Cardiac fibroblast (primary cell): ENCODE measurements at regions not wholly inside any gene's neighbourhood (a gene's known extent, or its start where the extent isn't known, plus 50 kb on each side); places are given as distances from the start of the nearest gene placed in this dataset.

ENCODE experiments used
- DNase-seq, 2 donors: peaks; one replicate each; pipeline versions ENCODE4 v3.0.0 to v3.0.0-alpha.2; 2010; ENCODE audit warnings: low read depth in 2 of 2
- H3K4me3 ChIP-seq, 2 donors: replicated peaks in 1 of 2; 1 replicate in 1 of 2; 2 replicates in 1 of 2; pipeline ENCODE4 v1.5.1; 2011; ENCODE audit warnings: low read depth in 2 of 2, low read length in 2 of 2, mild to moderate bottlenecking in 2 of 2, moderate library complexity in 1 of 2
- CTCF ChIP-seq: IDR thresholded peaks from one replicate; pipeline ENCODE4 v1.5.1; 2011; ENCODE audit warnings: low read depth, mild to moderate bottlenecking, low read length, inconsistent platforms

- no peak overlapping the region for H3K4me3 ChIP-seq
These were observed 207.8 kb upstream of the FAM3C start for GRCh38 chr7:121603886-121604285.

GRCh38 chr7:121599887-121600286, 203.8 kb upstream of the FAM3C start:
- no peak for TF ChIP-seq CTCF
- DNase-seq, result no peak
- H3K4me3 ChIP-seq, result no peak overlapping the region

More at GRCh38 chr7:121603886-121604285, 207.8 kb upstream of the FAM3C start:
- TF ChIP-seq CTCF, result no peak
- DNase-seq, result no peak

- TF ChIP-seq CTCF, result no peak
- peak in 1 of 2 donors; percentile 9 for DNase-seq
- H3K4me3 ChIP-seq, result no peak overlapping the region
These were observed 199.9 kb upstream of the FAM3C start for GRCh38 chr7:121595758-121596696.

- H3K4me3 ChIP-seq, result no peak overlapping the region
- no peak for DNase-seq
These were observed 195.8 kb upstream of the FAM3C start for GRCh38 chr7:121591926-121592325.

GRCh38 chr7:121587435-121587834, 191.3 kb upstream of the FAM3C start:
- DNase-seq, result no peak
- no peak for TF ChIP-seq CTCF
- H3K4me3 ChIP-seq, result no peak overlapping the region

More at GRCh38 chr7:121591926-121592325, 195.8 kb upstream of the FAM3C start:
- no peak for TF ChIP-seq CTCF

GRCh38 chr7:121582258-121582657, 186.2 kb upstream of the FAM3C start:
- H3K4me3 ChIP-seq, result no peak overlapping the region
- TF ChIP-seq CTCF, result no peak
- no peak for DNase-seq
